IMR-90 (cell line): ENCODE measurements at regions not wholly inside any gene's neighbourhood (a gene's known extent, or its start where the extent isn't known, plus 50 kb on each side); places are given as distances from the start of the nearest gene placed in this dataset.

Experiments
- CEBPB ChIP-seq: IDR thresholded peaks from 2 replicates; pipeline ENCODE4 v1.6.1; 2012; ENCODE audit warnings: low read depth, low read length, improper control_type of control experiment
- FOS ChIP-seq: fragments of 150-350 bp; IDR thresholded peaks from 2 replicates; pipeline ENCODE4 v1.6.1; 2016; ENCODE audit warnings: low read depth, low read length
- POLR2A ChIP-seq: IDR thresholded peaks from 2 replicates; pipeline ENCODE4 v1.6.1; 2012; ENCODE audit warnings: mild to moderate bottlenecking, low read depth, low read length
- RAD21 ChIP-seq: IDR thresholded peaks from 2 replicates; pipeline ENCODE4 v1.6.1; 2012; ENCODE audit warnings: low read length, improper control_type of control experiment
- SMC3 ChIP-seq: fragments of 150-350 bp; IDR thresholded peaks from 2 replicates; pipeline ENCODE4 v1.6.1; 2016; ENCODE audit warnings: low read depth, mild to moderate bottlenecking, antibody characterized with exemption, low read length, moderate library complexity
- TF ChIP-seq, protein P1 (sequence below): conservative IDR thresholded peaks from 2 replicates; pipeline ENCODE4 v1.5.1; 2012; ENCODE audit warnings: mild to moderate bottlenecking, low read depth, low read length, improper control_type of control experiment

DNA sequence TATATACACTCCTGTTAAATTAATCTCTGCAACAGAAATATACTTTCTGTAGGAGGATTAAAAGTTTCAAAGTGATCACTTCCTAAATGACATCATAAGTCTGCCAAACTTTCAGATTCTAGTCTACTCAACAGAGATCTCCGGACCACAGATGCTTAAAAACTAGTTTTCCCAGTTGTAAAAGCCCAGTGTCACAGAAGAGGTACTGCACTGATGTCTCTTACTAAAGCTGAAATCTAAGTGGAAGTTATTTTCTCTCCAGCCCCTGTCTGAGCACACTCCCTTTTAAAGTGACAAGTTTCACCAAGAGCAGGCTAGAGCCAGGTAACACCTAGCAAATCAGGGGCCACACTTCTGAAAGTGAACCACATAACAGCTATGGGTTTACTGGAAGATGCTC, 71.6 kb upstream of the DST start:
- TF ChIP-seq RAD21 (no peak), CEBPB (no peak), POLR2A (no peak), FOS (no peak), SMC3 (no peak)
- TF ChIP-seq, protein P1, sequence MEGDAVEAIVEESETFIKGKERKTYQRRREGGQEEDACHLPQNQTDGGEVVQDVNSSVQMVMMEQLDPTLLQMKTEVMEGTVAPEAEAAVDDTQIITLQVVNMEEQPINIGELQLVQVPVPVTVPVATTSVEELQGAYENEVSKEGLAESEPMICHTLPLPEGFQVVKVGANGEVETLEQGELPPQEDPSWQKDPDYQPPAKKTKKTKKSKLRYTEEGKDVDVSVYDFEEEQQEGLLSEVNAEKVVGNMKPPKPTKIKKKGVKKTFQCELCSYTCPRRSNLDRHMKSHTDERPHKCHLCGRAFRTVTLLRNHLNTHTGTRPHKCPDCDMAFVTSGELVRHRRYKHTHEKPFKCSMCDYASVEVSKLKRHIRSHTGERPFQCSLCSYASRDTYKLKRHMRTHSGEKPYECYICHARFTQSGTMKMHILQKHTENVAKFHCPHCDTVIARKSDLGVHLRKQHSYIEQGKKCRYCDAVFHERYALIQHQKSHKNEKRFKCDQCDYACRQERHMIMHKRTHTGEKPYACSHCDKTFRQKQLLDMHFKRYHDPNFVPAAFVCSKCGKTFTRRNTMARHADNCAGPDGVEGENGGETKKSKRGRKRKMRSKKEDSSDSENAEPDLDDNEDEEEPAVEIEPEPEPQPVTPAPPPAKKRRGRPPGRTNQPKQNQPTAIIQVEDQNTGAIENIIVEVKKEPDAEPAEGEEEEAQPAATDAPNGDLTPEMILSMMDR, result no peak
